DMS153 treated with DMSO at 0.1 percent for 48 hours (cell line): ENCODE measurements at regions not wholly inside any gene's neighbourhood (a gene's known extent, or its start where the extent isn't known, plus 50 kb on each side); places are given as distances from the start of the nearest gene placed in this dataset.

Experiments used
- DNase-seq: peaks from one replicate; lab custom pipeline; 2025; ENCODE audit not compliant: unreplicated experiment; lab: John Stamatoyannopoulos, UW

DNA sequence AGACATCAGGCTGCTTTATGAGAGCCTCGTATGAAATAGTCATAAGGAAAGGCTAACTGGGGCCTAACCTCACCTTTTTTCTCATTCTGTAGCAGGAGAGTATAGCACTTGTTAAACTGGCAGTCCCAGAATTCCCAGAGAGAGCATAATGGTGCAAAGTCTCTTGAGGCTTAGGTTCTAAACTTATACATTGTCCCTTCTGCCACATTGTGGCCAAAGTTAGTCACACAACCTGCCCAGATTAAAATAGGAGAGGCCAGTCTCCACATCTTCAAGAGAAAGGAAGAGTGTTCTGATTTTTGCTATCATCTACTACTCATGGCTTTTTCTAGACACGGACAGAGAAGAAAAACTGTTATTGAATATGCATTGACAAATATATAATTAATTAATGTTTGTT is 1588.9 kb upstream of the PCDH7 start:
- DNase-seq, result no peak

GRCh38 chr4:29142708-29143107 is 1577.5 kb upstream of the PCDH7 start:
- no peak for DNase-seq

- no peak for DNase-seq
Measured at GRCh38 chr4:29151584-29151983, 1568.6 kb upstream of the PCDH7 start.

- DNase-seq, result no peak
Measured at GRCh38 chr4:29153642-29154041, 1566.5 kb upstream of the PCDH7 start.

- DNase-seq, result no peak
Measured at GRCh38 chr4:29175291-29175690, 1544.9 kb upstream of the PCDH7 start.

GRCh38 chr4:29199025-29199424 is 1521.1 kb upstream of the PCDH7 start:
- no peak for DNase-seq

GRCh38 chr4:29199485-29199884 is 1520.7 kb upstream of the PCDH7 start:
- no peak for DNase-seq

DNA sequence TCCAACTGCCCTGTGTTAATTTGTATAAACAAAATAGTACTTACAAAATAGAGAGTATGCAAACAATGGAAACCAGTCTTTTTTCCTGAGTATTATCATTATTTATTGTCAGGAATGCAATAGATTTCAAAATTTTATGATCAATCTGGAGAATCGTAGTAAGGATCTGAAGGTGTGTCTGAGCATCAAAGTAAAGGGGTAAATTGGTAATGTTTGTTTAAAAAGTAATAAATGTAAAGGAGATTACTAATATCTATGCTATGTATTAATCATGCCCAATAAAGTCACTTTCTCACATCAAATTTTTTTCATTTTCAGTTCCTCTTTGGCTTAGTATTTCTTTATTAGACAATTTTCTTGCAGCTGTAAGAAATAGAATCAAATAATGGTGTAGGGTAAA is 1507.1 kb upstream of the PCDH7 start:
- no peak for DNase-seq

DNA sequence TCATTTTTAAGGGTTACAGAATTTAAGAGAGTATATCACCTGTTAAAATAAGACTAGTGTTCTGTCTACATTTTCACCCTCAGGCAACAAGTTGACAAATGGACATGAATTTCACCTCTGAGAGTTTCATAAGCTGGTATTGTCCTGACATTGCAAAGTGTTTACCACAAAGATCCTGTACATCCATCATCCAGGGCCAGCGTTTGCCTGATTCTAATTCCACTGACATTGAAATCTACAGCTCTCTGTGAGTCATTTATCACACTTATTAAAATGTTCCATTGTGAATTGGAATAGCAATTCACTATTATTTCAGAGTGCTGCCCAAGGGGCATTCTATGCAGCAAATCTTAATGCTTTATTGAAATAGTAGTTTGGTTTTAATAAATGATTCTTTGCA is 1499.4 kb upstream of the PCDH7 start:
- DNase-seq, result no peak

DNA sequence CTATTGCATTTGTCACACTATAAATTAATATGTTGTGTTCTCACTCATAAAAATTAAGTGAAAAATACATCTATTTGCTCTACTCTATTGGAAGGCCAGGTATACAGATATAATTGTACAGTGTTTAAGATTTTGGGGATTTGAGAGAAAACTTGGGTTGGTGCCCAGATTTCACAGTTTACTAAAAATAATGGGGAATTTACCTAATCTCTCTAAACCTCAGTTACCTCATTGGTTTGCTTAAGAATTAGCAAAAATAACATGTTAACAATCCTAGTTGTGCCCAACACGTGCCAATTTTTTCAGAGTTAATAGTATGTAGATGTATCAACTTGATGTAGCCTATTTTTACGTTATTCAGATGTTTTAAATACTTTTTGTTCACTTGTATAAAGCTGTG is 1495.3 kb upstream of the PCDH7 start:
- no peak for DNase-seq

DNA sequence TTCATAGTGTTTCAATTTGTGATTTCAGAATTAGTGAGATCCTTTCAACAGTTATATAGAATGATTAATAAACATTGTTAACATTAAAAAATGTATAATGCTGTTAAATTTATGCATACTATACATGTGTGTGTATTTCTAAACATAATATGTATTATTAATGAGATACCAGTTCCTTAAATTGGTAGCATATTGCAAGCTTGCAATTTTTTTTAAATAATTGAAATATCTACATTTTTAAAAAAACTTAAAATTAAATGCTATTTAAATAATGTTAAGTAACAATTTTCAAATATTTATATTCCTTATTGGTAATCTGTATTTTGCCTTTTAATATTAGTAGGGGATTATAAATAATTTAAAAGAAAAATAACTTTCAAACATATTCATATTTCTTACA is 1479.5 kb upstream of the PCDH7 start:
- DNase-seq, result no peak

GRCh38 chr4:29243054-29243453 is 1477.1 kb upstream of the PCDH7 start:
- no peak for DNase-seq

DNA sequence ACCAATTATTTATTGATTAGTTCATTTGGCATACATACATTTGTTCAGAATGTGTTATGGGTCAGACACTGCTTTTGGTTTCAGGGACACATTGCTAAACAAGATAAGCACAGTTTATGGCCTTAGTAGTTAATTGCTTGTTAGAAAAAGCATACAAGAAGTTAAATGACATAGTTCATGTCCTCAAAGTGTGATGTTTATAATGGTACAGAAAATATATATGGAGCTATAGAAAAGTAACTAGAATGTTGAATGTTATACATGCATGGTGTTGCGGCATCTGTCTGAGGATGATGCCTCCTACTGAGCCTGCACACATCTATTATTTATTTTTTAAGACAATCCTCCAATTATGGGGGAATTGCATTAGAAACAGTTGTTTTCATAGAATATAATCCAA is 1476.3 kb upstream of the PCDH7 start:
- no peak for DNase-seq

DNA sequence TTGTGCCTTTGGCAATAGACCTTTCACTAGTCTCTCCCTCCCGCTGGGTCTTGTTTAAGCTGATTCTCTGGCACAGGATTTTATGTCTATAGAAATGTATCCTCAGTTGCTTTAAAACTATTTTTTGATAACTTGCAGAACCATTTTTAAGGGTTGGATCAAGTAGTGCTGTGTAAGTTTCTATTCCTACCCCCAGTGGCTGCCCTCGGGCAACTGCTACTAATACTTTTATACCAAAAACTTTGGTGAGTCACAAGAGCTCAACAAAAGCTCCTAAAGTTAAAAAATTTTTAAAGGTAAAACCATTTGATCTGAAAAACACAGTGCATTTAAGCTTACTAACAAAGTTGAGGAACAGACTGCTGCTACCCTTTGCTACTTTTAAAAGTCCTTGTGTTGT is 1460.6 kb upstream of the PCDH7 start:
- no peak for DNase-seq

DNA sequence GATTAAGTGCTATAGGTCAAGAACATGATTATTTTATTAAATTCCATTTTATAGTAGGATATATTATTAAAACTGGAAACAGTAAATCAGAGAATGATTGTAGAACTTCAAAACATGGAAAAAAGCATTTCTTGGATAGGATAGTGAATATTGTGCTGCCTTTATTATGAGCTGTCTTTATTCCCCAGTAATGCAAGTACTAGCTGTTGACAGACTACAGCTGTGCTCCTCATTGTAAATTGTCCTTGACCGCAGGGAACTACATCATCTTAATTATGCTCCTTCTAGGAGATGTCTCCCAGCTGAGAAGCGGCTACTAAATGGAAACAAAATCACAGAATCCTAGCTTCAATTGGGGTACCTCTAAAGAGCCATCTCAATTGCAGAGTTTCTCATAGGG is 1457.2 kb upstream of the PCDH7 start:
- DNase-seq, result no peak

DNA sequence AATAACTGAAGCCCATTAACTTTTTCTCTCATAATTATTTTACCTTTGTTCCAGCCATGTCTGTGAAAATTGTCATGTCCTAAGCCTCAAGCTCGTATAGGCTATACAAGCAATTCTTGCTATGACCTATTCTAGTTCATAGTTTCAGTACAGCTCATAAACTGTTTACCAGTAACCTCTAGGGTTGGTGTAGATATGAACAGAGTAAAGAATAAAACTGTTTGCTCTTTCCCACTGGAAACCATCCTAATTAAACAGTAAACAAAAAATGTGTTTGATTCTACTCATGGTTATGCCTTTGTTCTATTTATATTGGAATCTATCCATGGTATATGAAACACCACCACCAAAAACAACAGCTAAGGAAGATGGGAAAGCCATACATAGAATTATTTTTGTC is 1444.0 kb upstream of the PCDH7 start:
- no peak for DNase-seq

GRCh38 chr4:29277381-29277780 is 1442.8 kb upstream of the PCDH7 start:
- no peak for DNase-seq

GRCh38 chr4:29278585-29278984 is 1441.6 kb upstream of the PCDH7 start:
- no peak for DNase-seq

- no peak for DNase-seq
Measured at GRCh38 chr4:29289118-29289517, 1431.1 kb upstream of the PCDH7 start.

- no peak for DNase-seq
Measured at GRCh38 chr4:29295280-29295679, 1424.9 kb upstream of the PCDH7 start.

DNA sequence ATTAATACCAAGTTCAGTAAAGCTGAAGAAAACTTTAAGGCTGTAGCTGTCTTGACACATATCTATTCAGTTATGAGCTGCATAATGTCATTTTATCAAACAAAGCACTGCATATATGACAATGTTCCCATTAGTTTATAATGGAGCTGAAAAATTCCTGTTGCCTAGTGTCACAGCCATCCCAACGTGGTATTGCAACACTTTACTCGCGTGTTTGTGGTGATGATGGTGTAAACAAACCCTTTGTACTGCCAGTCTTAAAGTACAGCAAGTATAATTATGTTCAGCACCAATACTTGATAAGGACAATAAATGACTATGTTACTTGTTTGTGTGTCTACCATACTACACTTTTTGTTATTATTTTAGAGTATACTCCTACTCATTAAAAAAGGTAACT is 1415.6 kb upstream of the PCDH7 start:
- no peak for DNase-seq

DNA sequence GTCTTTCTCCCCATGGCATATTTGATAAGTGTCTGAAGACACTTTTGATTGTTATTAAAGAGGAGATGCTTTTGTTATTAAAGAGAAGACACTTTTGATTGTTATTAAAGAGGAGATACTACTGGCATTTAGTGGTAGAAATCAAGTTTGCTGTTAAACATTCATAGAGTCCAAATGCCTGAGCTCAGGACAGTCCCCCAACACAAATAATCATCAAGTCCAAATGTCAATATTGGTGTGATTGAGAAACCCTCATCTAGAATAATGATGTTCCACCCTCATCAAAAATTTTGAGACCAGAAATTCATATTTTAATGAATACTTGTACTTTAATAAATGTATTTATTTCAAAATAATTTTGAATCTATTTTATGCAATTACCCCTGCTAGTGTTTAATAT is 1412.9 kb upstream of the PCDH7 start:
- DNase-seq, result no peak

GRCh38 chr4:29307755-29308154 is 1412.4 kb upstream of the PCDH7 start:
- DNase-seq, result no peak

- DNase-seq, result no peak
Measured at GRCh38 chr4:29309050-29309449, 1411.1 kb upstream of the PCDH7 start.
